ENCODE measurements at regions not wholly inside any gene's neighbourhood (a gene's known extent, or its start where the extent isn't known, plus 50 kb on each side); places are given as distances from the start of the nearest gene placed in this dataset.

DNA sequence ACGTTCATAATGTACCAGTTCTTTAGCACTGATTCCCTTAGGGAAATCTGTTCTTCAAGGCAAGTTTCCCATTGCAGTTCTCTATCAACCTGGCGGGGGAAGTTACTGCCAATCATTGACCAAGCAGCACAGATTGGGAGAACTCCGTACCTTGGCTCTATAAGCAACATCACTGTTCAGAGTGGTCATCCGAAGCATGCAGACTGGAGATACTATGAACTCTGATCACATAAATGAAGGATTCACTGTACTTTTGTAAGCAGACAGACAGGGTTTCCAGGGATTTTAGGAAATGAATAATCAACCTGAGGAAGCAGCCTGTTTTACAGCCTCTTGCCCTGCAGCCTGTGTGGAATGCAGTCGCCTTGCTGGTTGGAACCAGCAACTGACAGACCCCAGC, 63.8 kb upstream of the WWC2 start:
- Histone ChIP-seq H3K9ac (ENCODE audit: low read length) (no peak overlapping the region), H3K9me2 (ENCODE audit: insufficient read depth) (no peaks in the 10 kb centered on the region), H2AFZ (ENCODE audit: low read depth, low read length, poor library complexity, severe bottlenecking) (no peak overlapping the region), H3K27me3 (ENCODE audit: insufficient read depth, low read length) (no peaks in the 10 kb centered on the region), H3K4me1 (ENCODE audit: control insufficient read depth in 1 of 2, insufficient read depth in 2 of 2, low read length in 2 of 2) (no peaks in the 10 kb centered on the region), H3K27ac (ENCODE audit: low read depth, low read length) (no peak overlapping the region), H3K4me3 (replicated peaks in 1 of 2; ENCODE audit: low read depth in 1 of 2, low read length in 2 of 2) (no peak overlapping the region), H3K9me3 (ENCODE audit: control insufficient read depth in 1 of 2, insufficient read depth in 1 of 2, low read depth in 1 of 2, low read length in 2 of 2) (no peaks in the 10 kb centered on the region), H3K79me2 (ENCODE audit: insufficient read depth, low read length) (no peaks in the 10 kb centered on the region), H3K4me2 (ENCODE audit: low read length) (no peak overlapping the region), H4K20me1 (ENCODE audit: insufficient read depth) (no peaks in the 10 kb centered on the region), H3K36me3 (ENCODE audit: control insufficient read depth in 1 of 2, insufficient read depth in 2 of 2, low read length in 2 of 2) (no peaks in the 10 kb centered on the region)
- ChIA-PET RAD21 (ENCODE audit: low non-redundant PET in 1 of 2, low total read pairs in 2 of 2, uncharacterized antibody in 2 of 2, unreplicated experiment in 2 of 2) (interaction anchor here in 1 of 2 experiments (0.7 kb wide), 1 partner anchor 17 kb away, joined by 3 read pairs; no protein-coding TSS in a partner anchor), POLR2A (no interaction called here), CTCF (no interaction called here)
- no peak for DNase-seq (ENCODE audit: low read depth, low spot score)
- intact Hi-C loops (cut with micrococcal nuclease), result no loop called here
- ATAC-seq, result no peak
- BruUV-seq (replicated peaks), result no TSS peak
- no peak for TF ChIP-seq FOSL1 (IDR thresholded peaks at IDR 0.05; ENCODE audit: low read depth)
- no peak for TF ChIP-seq TCF7L2 (IDR thresholded peaks at IDR 0.05; ENCODE audit: borderline replicate concordance, extremely low read depth, insufficient read depth, insufficient read length)
- TF ChIP-seq, protein P1, sequence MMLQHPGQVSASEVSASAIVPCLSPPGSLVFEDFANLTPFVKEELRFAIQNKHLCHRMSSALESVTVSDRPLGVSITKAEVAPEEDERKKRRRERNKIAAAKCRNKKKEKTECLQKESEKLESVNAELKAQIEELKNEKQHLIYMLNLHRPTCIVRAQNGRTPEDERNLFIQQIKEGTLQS (IDR thresholded peaks at IDR 0.05), result no peak
- TF ChIP-seq, protein P2, sequence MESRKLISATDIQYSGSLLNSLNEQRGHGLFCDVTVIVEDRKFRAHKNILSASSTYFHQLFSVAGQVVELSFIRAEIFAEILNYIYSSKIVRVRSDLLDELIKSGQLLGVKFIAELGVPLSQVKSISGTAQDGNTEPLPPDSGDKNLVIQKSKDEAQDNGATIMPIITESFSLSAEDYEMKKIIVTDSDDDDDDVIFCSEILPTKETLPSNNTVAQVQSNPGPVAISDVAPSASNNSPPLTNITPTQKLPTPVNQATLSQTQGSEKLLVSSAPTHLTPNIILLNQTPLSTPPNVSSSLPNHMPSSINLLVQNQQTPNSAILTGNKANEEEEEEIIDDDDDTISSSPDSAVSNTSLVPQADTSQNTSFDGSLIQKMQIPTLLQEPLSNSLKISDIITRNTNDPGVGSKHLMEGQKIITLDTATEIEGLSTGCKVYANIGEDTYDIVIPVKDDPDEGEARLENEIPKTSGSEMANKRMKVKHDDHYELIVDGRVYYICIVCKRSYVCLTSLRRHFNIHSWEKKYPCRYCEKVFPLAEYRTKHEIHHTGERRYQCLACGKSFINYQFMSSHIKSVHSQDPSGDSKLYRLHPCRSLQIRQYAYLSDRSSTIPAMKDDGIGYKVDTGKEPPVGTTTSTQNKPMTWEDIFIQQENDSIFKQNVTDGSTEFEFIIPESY (IDR thresholded peaks at IDR 0.05; ENCODE audit: extremely low read depth, insufficient replicate concordance, low read length), result no peak
- no peak for TF ChIP-seq RAD21 (IDR thresholded peaks at IDR 0.05; ENCODE audit: low read depth)

DNA sequence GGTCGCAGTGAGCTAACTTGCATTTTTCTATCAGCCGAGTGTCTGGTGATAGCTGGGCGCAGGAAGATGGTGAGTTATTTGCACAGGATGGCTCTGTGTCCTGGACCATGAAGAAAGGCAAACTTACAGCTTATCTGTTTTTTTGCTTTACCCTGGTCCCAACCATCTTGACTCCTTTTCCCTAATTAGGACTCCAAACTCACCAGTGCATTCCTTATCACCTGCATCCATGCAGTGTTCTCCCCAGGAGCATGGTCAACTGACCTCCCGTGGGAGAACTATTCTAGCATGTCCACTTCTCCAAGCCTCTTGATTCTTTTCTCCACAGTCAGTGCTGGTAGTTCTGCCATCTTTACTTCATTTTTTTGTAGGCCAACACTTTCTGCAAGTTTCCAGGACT, 68.2 kb upstream of the WWC2 start:
- Histone ChIP-seq H3K27me3 (ENCODE audit: insufficient read depth, low read length) (no peaks in the 10 kb centered on the region), H2AFZ (ENCODE audit: low read depth, low read length, poor library complexity, severe bottlenecking) (no peak overlapping the region), H3K9ac (ENCODE audit: low read length) (no peak overlapping the region), H3K27ac (ENCODE audit: low read depth, low read length) (no peak overlapping the region), H3K4me1 (ENCODE audit: control insufficient read depth in 1 of 2, insufficient read depth in 2 of 2, low read length in 2 of 2) (no peaks in the 10 kb centered on the region), H3K4me2 (ENCODE audit: low read length) (no peak overlapping the region), H3K36me3 (ENCODE audit: control insufficient read depth in 1 of 2, insufficient read depth in 2 of 2, low read length in 2 of 2) (no peaks in the 10 kb centered on the region), H3K9me2 (ENCODE audit: insufficient read depth) (no peaks in the 10 kb centered on the region), H3K79me2 (ENCODE audit: insufficient read depth, low read length) (no peaks in the 10 kb centered on the region), H3K9me3 (ENCODE audit: control insufficient read depth in 1 of 2, insufficient read depth in 1 of 2, low read depth in 1 of 2, low read length in 2 of 2) (no peaks in the 10 kb centered on the region), H3K4me3 (replicated peaks in 1 of 2; ENCODE audit: low read depth in 1 of 2, low read length in 2 of 2) (no peak overlapping the region), H4K20me1 (ENCODE audit: insufficient read depth) (no peaks in the 10 kb centered on the region)
- POLR2A ChIA-PET, result no interaction called here
- DNase-seq (ENCODE audit: low read depth, low spot score) (no peak), ATAC-seq (no peak)
- intact Hi-C loops (cut with micrococcal nuclease), result no loop called here
- no TSS peak for BruUV-seq (replicated peaks)
- RAD21 ChIA-PET (ENCODE audit: low non-redundant PET in 1 of 2, low total read pairs in 2 of 2, uncharacterized antibody in 2 of 2, unreplicated experiment in 2 of 2), result no interaction called here
- CTCF ChIA-PET, result no interaction called here
- TF ChIP-seq EGR1 (IDR thresholded peaks at IDR 0.05; ENCODE audit: low read depth) (no peak), FOSL1 (IDR thresholded peaks at IDR 0.05; ENCODE audit: low read depth) (no peak), YY1 (IDR thresholded peaks at IDR 0.05; ENCODE audit: extremely low read depth, insufficient replicate concordance, low read depth, low read length) (no peak), SRF (IDR thresholded peaks at IDR 0.05; ENCODE audit: low read depth) (no peak), TCF7L2 (IDR thresholded peaks at IDR 0.05; ENCODE audit: borderline replicate concordance, extremely low read depth, insufficient read depth, insufficient read length) (no peak), ZNF274 (IDR thresholded peaks at IDR 0.05; ENCODE audit: low read depth, low read length) (no peak), POLR2A (IDR thresholded peaks at IDR 0.05; ENCODE audit: borderline replicate concordance, extremely low read depth, insufficient read depth, insufficient read length) (no peak), SP1 (IDR thresholded peaks at IDR 0.05; ENCODE audit: low read depth) (no peak), POLR2AphosphoS5 (IDR thresholded peaks at IDR 0.05; ENCODE audit: low read depth, low read length) (no peak), RAD21 (IDR thresholded peaks at IDR 0.05; ENCODE audit: low read depth) (no peak), JUND (IDR thresholded peaks at IDR 0.05) (no peak)
- TF ChIP-seq, protein P3, sequence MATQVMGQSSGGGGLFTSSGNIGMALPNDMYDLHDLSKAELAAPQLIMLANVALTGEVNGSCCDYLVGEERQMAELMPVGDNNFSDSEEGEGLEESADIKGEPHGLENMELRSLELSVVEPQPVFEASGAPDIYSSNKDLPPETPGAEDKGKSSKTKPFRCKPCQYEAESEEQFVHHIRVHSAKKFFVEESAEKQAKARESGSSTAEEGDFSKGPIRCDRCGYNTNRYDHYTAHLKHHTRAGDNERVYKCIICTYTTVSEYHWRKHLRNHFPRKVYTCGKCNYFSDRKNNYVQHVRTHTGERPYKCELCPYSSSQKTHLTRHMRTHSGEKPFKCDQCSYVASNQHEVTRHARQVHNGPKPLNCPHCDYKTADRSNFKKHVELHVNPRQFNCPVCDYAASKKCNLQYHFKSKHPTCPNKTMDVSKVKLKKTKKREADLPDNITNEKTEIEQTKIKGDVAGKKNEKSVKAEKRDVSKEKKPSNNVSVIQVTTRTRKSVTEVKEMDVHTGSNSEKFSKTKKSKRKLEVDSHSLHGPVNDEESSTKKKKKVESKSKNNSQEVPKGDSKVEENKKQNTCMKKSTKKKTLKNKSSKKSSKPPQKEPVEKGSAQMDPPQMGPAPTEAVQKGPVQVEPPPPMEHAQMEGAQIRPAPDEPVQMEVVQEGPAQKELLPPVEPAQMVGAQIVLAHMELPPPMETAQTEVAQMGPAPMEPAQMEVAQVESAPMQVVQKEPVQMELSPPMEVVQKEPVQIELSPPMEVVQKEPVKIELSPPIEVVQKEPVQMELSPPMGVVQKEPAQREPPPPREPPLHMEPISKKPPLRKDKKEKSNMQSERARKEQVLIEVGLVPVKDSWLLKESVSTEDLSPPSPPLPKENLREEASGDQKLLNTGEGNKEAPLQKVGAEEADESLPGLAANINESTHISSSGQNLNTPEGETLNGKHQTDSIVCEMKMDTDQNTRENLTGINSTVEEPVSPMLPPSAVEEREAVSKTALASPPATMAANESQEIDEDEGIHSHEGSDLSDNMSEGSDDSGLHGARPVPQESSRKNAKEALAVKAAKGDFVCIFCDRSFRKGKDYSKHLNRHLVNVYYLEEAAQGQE (IDR thresholded peaks at IDR 0.05; ENCODE audit: low read depth), result no peak
- TF ChIP-seq, protein P4, sequence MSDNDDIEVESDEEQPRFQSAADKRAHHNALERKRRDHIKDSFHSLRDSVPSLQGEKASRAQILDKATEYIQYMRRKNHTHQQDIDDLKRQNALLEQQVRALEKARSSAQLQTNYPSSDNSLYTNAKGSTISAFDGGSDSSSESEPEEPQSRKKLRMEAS (IDR thresholded peaks at IDR 0.05), result no peak
- TF ChIP-seq, protein P1 (IDR thresholded peaks at IDR 0.05), result no peak
